Activated B cell treated with CpG ODN at 0.5 μM for 24 hours (primary cell): ENCODE measurements at regions not wholly inside any gene's neighbourhood (a gene's known extent, or its start where the extent isn't known, plus 50 kb on each side); places are given as distances from the start of the nearest gene placed in this dataset.

ENCODE experiments used
- ATAC-seq: fragments of 200-7000 bp; cut with Tn5 transposase; one replicate; pipeline ENCODE4 v1.10.0; 2021; ENCODE audit warnings: low read depth, mild to moderate bottlenecking, moderate library complexity
- CTCF ChIA-PET: fragments of 350-600 bp; sonication (Branson Sonifier 250); formaldehyde crosslinking; loops from one replicate; lab custom pipeline; 2021; ENCODE audit warnings: antibody characterized with exemption; lab: Charles Lee
- POLR2A ChIA-PET: fragments of 350-600 bp; sonication (Branson Sonifier 250); formaldehyde crosslinking; loops from one replicate; lab custom pipeline; 2021; ENCODE audit warnings: antibody characterized with exemption; lab: Charles Lee
- DNase-seq: peaks from one replicate; pipeline ENCODE4 v3.0.0; 2022
- H3K27ac Mint-ChIP-seq: one replicate; pipeline ENCODE4 v1.8.0; 2020; ENCODE audit warnings: mixed read lengths
- H3K27me3 Mint-ChIP-seq: one replicate; pipeline ENCODE4 v1.8.0; 2021; ENCODE audit warnings: mixed read lengths
- H3K36me3 Mint-ChIP-seq: one replicate; pipeline ENCODE4 v1.8.0; 2021; ENCODE audit warnings: low read depth, mixed read lengths
- H3K4me1 Mint-ChIP-seq: one replicate; pipeline ENCODE4 v1.8.0; 2021; ENCODE audit warnings: mixed read lengths
- H3K4me3 Mint-ChIP-seq: one replicate; pipeline ENCODE4 v1.8.0; 2020; ENCODE audit warnings: mild to moderate bottlenecking, mixed read lengths
- H3K9me3 Mint-ChIP-seq: one replicate; pipeline ENCODE4 v1.8.0; 2020; ENCODE audit warnings: mixed read lengths
- CTCF ChIP-seq: fragments of 200-600 bp; IDR thresholded peaks from one replicate; pipeline ENCODE4 v1.8.0; 2022; ENCODE audit warnings: antibody characterized with exemption, mild to moderate bottlenecking
- intact Hi-C: fragments of 100-400 bp; cut with micrococcal nuclease; formaldehyde crosslinking; loops from one replicate; pipeline ENCODE4 v1.15.1; 2024

- Mint-ChIP-seq H3K4me3 (no peak overlapping the region), H3K27me3 (no peaks in the 10 kb centered on the region), H3K9me3 (no peaks in the 10 kb centered on the region), H3K36me3 (no peaks in the 10 kb centered on the region), H3K4me1 (no peaks in the 10 kb centered on the region), H3K27ac (no peak overlapping the region)
- CTCF ChIA-PET = no interaction called here
- POLR2A ChIA-PET = no interaction called here
- intact Hi-C loops = no loop called here
- TF ChIP-seq CTCF = no peak
- ATAC-seq = no peak
- DNase-seq = no peak
These were observed 109.3 kb downstream of the ADCYAP1 start for GRCh38 chr18:1013951-1014350.

GRCh38 chr18:1014509-1014908 is 109.8 kb downstream of the ADCYAP1 start:
- Mint-ChIP-seq H3K27ac (no peak overlapping the region), H3K9me3 (no peaks in the 10 kb centered on the region), H3K4me3 (no peak overlapping the region), H3K27me3 (no peaks in the 10 kb centered on the region), H3K4me1 (no peaks in the 10 kb centered on the region), H3K36me3 (no peaks in the 10 kb centered on the region)
- ATAC-seq = no peak
- POLR2A ChIA-PET = no interaction called here
- no peak for TF ChIP-seq CTCF
- CTCF ChIA-PET = no interaction called here
- DNase-seq = no peak
- intact Hi-C loops = no loop called here

GRCh38 chr18:1014951-1015624 is 110.4 kb downstream of the ADCYAP1 start:
- no peak overlapping the region for H3K4me3 Mint-ChIP-seq
- intact Hi-C loops = no loop called here
- no peaks in the 10 kb centered on the region for H3K36me3 Mint-ChIP-seq
- CTCF ChIA-PET = no interaction called here
- no peaks in the 10 kb centered on the region for H3K4me1 Mint-ChIP-seq
- POLR2A ChIA-PET = no interaction called here
- TF ChIP-seq CTCF = no peak
- H3K27me3 Mint-ChIP-seq = no peaks in the 10 kb centered on the region
- no peak overlapping the region for H3K27ac Mint-ChIP-seq
- ATAC-seq = no peak
- no peaks in the 10 kb centered on the region for H3K9me3 Mint-ChIP-seq
- DNase-seq = no peak

GRCh38 chr18:1015777-1016176 is 111.1 kb downstream of the ADCYAP1 start:
- ChIA-PET POLR2A (no interaction called here), CTCF (no interaction called here)
- Mint-ChIP-seq H3K9me3 (no peaks in the 10 kb centered on the region), H3K4me3 (no peak overlapping the region), H3K27me3 (no peaks in the 10 kb centered on the region), H3K27ac (no peak overlapping the region), H3K36me3 (no peaks in the 10 kb centered on the region), H3K4me1 (no peaks in the 10 kb centered on the region)
- DNase-seq = no peak
- intact Hi-C loops = no loop called here
- no peak for TF ChIP-seq CTCF
- no peak for ATAC-seq

- Mint-ChIP-seq H3K27me3 (no peaks in the 10 kb centered on the region), H3K9me3 (no peaks in the 10 kb centered on the region), H3K36me3 (no peaks in the 10 kb centered on the region), H3K4me1 (no peaks in the 10 kb centered on the region), H3K4me3 (no peak overlapping the region), H3K27ac (no peak overlapping the region)
- ATAC-seq (no peak), DNase-seq (no peak)
- POLR2A ChIA-PET = no interaction called here
- intact Hi-C loops = no loop called here
- no peak for TF ChIP-seq CTCF
- CTCF ChIA-PET = no interaction called here
These were observed 112.8 kb downstream of the ADCYAP1 start for GRCh38 chr18:1017227-1018058.
